DMS79 (cell line): ENCODE measurements at regions not wholly inside any gene's neighbourhood (a gene's known extent, or its start where the extent isn't known, plus 50 kb on each side); places are given as distances from the start of the nearest gene placed in this dataset.
A peak's percentile ranks its signal among the peaks of the same experiment; 100 is the strongest.

ENCODE experiments used
- DNase-seq: peaks from one replicate; lab custom pipeline; 2025; lab: John Stamatoyannopoulos, UW

- DNase-seq: no peak
Observed at GRCh38 chr3:10738688-10739372, 77.2 kb upstream of the SLC6A11 start.

- DNase-seq: no peak
Observed at GRCh38 chr3:10740954-10741353, 75.1 kb upstream of the SLC6A11 start.

- no peak for DNase-seq
Observed at GRCh38 chr3:10741891-10742671, 73.9 kb upstream of the SLC6A11 start.

GRCh38 chr3:10743366-10744097 lies 72.5 kb upstream of the SLC6A11 start:
- no peak for DNase-seq

- DNase-seq: no peak
Observed at GRCh38 chr3:10744098-10744465, 71.9 kb upstream of the SLC6A11 start.

- DNase-seq: no peak
Observed at GRCh38 chr3:10745392-10745791, 70.6 kb upstream of the SLC6A11 start.

GRCh38 chr3:10746001-10746400 lies 70.0 kb upstream of the SLC6A11 start:
- no peak for DNase-seq

GRCh38 chr3:10746684-10747083 lies 69.3 kb upstream of the SLC6A11 start:
- no peak for DNase-seq

GRCh38 chr3:10747341-10747740 lies 68.7 kb upstream of the SLC6A11 start:
- no peak for DNase-seq

GRCh38 chr3:10748040-10748439 lies 68.0 kb upstream of the SLC6A11 start:
- DNase-seq: no peak

- no peak for DNase-seq
Observed at GRCh38 chr3:10753964-10754363, 62.1 kb upstream of the SLC6A11 start.

- DNase-seq: no peak
Observed at GRCh38 chr3:10756546-10756945, 59.5 kb upstream of the SLC6A11 start.

GRCh38 chr3:10757021-10757820 lies 58.8 kb upstream of the SLC6A11 start:
- DNase-seq: no peak

- no peak for DNase-seq
Observed at GRCh38 chr3:10757821-10758130, 58.3 kb upstream of the SLC6A11 start.

GRCh38 chr3:10758304-10759037 lies 57.6 kb upstream of the SLC6A11 start:
- peak; percentile 4 for DNase-seq

- DNase-seq: no peak
Observed at GRCh38 chr3:10759495-10759894, 56.5 kb upstream of the SLC6A11 start.

- DNase-seq: no peak
Observed at GRCh38 chr3:10760199-10760598, 55.8 kb upstream of the SLC6A11 start.

GRCh38 chr3:10761583-10761982 lies 54.4 kb upstream of the SLC6A11 start:
- DNase-seq: no peak

GRCh38 chr3:10762116-10762515 lies 53.9 kb upstream of the SLC6A11 start:
- DNase-seq: no peak

- no peak for DNase-seq
Observed at GRCh38 chr3:10762611-10763247, 53.3 kb upstream of the SLC6A11 start.

- no peak for DNase-seq
Observed at GRCh38 chr3:10763248-10763620, 52.8 kb upstream of the SLC6A11 start.
